ENCODE measurements at regions not wholly inside any gene's neighbourhood (a gene's known extent, or its start where the extent isn't known, plus 50 kb on each side); places are given as distances from the start of the nearest gene placed in this dataset.

- TF ChIP-seq LEF1 (IDR thresholded peaks at IDR 0.05; ENCODE audit: borderline replicate concordance) (no peak), FOXK2 (IDR thresholded peaks at IDR 0.05) (no peak), SP1 (IDR thresholded peaks at IDR 0.05) (no peak)
Observed at GRCh38 chr10:2207246-2207922, 470.1 kb upstream of the ADARB2 start.
